ENCODE measurements at regions not wholly inside any gene's neighbourhood (a gene's known extent, or its start where the extent isn't known, plus 50 kb on each side); places are given as distances from the start of the nearest gene placed in this dataset.
"Not testable (repeated sequence)": the region's sequence is repeated elsewhere in the genome, so short reads cannot be mapped to it uniquely, and the experiment has no call there.

DNA sequence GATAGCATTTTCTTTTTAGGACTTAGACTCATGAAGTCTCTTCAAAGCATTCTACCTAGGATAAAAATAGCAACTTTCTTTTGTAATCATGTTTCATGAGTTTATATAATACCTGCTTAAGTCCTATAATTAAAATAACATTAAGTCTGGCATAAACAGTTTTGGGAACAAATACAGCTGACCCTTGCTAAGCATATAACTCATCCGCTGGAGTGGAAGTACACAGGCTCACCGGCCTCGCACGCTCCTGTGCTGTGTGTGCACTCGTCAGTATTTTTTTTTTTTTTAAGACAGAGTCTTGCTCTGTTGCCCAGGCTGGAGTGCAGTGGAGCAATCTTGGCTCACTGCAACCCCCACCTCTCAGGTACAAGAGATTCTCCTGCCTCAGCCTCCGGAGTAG lies 221.8 kb downstream of the ADAMTS15 start:
- peaks cover 30% of the 10 kb centered on the region for H3K4me1 ChIP-seq (ENCODE audit: control insufficient read depth, insufficient read depth, low read length)
- H3K9ac ChIP-seq (ENCODE audit: low read depth, low read length): no peak overlapping the region
- H3K27me3 ChIP-seq (ENCODE audit: control insufficient read depth, insufficient read depth, low read length): no peaks in the 10 kb centered on the region
- no peak overlapping the region for H3K4me2 ChIP-seq (ENCODE audit: low read length)
- H3K9me3 ChIP-seq (replicated peaks; ENCODE audit: low read length): no peaks in the 10 kb centered on the region
- no peaks in the 10 kb centered on the region for H3K36me3 ChIP-seq (ENCODE audit: insufficient read depth, low read length)
- no peak overlapping the region for H3K4me3 ChIP-seq (ENCODE audit: low read length)

DNA sequence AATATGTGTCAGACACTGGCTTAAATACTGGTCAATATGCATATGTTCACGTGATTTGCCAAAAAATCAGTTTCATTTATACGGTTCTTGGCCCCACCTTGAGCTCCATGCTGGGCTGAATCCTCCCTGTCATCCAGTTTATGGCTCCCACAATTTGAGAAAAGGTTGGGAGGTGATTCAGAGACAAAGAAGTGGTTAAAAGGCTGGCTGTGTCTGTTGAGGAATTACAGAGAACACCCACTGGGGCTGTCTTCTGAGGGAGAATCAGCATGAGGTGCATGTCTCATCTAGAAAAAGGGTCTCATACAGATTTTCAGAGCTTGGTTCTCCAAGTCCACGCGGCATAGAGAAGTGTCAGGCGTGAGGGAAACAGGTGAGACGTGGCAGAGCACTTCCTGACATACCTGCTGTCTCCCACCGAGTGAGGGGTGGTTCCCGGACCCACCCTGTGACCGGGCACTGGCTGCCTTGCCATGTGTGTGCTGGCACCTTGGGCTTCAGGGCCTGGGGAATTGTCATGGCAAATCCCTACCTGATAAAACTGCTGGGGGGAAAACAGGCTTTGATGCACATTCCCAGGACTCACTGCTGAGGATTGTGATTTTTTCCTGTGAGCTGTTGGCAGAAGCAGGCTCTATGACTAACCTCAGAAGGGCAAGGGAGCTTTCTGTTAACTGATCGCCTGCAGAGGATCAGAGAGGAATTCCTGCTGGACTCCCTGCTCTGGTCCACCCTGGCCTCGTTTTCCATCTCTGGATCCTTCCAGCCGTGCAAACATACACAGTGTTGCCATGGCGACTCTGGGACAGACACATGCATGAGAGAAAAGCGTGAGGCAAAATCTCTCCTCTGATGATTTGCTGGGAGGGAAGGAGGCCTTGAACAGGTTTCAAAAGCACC lies 223.6 kb downstream of the ADAMTS15 start:
- Histone ChIP-seq H3K9ac (ENCODE audit: low read depth, low read length) (peak overlapping the region; percentile 56), H3K4me2 (ENCODE audit: low read length) (no peak overlapping the region), H3K27me3 (ENCODE audit: control insufficient read depth, insufficient read depth, low read length) (no peaks in the 10 kb centered on the region), H3K9me3 (replicated peaks; ENCODE audit: low read length) (no peaks in the 10 kb centered on the region), H3K36me3 (ENCODE audit: insufficient read depth, low read length) (no peaks in the 10 kb centered on the region), H3K4me1 (ENCODE audit: control insufficient read depth, insufficient read depth, low read length) (peaks cover 40% of the 10 kb centered on the region), H3K4me3 (ENCODE audit: low read length) (no peak overlapping the region)

DNA sequence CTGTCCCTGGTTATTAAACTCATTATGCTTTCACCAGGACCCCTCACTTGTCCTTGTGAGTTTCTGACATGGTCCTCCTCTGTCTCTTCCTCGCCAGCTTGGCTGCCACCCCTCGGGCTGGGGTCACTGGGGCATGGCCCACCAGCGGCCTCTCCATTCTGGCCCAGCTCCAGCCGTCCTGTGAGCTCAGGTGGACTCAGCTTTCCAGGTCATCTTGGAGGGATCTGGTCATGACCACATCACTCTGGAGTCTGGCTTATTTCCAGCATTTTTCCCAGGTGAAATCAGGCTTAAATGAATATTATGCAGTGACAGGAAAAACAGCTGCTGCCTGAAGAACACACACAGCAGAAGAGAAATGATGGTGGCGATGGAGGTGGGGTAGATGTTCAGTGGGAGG lies 224.5 kb downstream of the ADAMTS15 start:
- Histone ChIP-seq H3K27me3 (ENCODE audit: control insufficient read depth, insufficient read depth, low read length) (no peaks in the 10 kb centered on the region), H3K9ac (ENCODE audit: low read depth, low read length) (no peak overlapping the region), H3K4me1 (ENCODE audit: control insufficient read depth, insufficient read depth, low read length) (peaks cover 48% of the 10 kb centered on the region), H3K9me3 (replicated peaks; ENCODE audit: low read length) (no peaks in the 10 kb centered on the region), H3K4me3 (ENCODE audit: low read length) (no peak overlapping the region), H3K36me3 (ENCODE audit: insufficient read depth, low read length) (no peaks in the 10 kb centered on the region), H3K4me2 (ENCODE audit: low read length) (no peak overlapping the region)

GRCh38 chr11:130673698-130674097 lies 225.3 kb downstream of the ADAMTS15 start:
- H3K4me1 ChIP-seq (ENCODE audit: control insufficient read depth, insufficient read depth, low read length): peaks cover 51% of the 10 kb centered on the region
- H3K9me3 ChIP-seq (replicated peaks; ENCODE audit: low read length): peaks cover 2% of the 10 kb centered on the region
- H3K4me3 ChIP-seq (ENCODE audit: low read length): no peak overlapping the region
- H3K9ac ChIP-seq (ENCODE audit: low read depth, low read length): no peak overlapping the region
- no peaks in the 10 kb centered on the region for H3K27me3 ChIP-seq (ENCODE audit: control insufficient read depth, insufficient read depth, low read length)
- H3K4me2 ChIP-seq (ENCODE audit: low read length): no peak overlapping the region
- no peaks in the 10 kb centered on the region for H3K36me3 ChIP-seq (ENCODE audit: insufficient read depth, low read length)

DNA sequence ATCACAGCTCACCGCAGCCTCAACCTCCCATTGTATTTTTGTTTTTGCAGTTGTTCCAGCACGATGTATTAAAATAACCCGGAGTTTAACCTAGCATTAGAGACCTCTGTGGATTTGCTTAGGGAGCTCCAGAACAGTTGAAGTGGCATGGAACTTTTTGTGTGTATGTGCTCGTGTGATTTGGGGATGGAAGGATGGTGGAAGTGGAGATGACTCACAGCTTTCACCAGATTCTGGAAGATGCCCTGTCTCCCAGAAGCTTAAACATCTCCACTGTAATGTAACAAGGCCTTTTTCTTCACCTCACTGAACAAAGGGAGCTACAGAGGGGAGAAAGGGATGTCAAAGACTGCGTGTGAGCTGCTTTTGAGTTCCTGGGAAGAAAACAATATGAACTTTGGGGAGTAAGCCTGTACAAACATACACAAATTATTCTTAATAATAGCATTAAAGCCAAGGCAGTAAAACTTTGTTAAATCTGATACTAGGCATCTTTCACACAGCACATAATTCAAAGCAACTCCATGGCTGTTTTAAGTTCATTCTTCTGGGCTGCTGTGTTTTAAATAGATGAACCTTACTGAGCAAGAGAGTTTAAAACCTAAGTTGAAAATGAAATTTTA lies 226.4 kb downstream of the ADAMTS15 start:
- no peaks in the 10 kb centered on the region for H3K27me3 ChIP-seq (ENCODE audit: control insufficient read depth, insufficient read depth, low read length)
- H3K9ac ChIP-seq (ENCODE audit: low read depth, low read length): peak overlapping the region; percentile 74
- H3K4me2 ChIP-seq (ENCODE audit: low read length): peak overlapping the region; percentile 66
- H3K36me3 ChIP-seq (ENCODE audit: insufficient read depth, low read length): no peaks in the 10 kb centered on the region
- H3K4me1 ChIP-seq (ENCODE audit: control insufficient read depth, insufficient read depth, low read length): peaks cover 51% of the 10 kb centered on the region
- peaks cover 12% of the 10 kb centered on the region for H3K9me3 ChIP-seq (replicated peaks; ENCODE audit: low read length)
- H3K4me3 ChIP-seq (ENCODE audit: low read length): no peak overlapping the region

- Histone ChIP-seq H3K9ac (ENCODE audit: low read depth, low read length) (peak overlapping the region; percentile 74), H3K4me3 (ENCODE audit: low read length) (peak overlapping the region; percentile 10), H3K36me3 (ENCODE audit: insufficient read depth, low read length) (no peaks in the 10 kb centered on the region), H3K9me3 (replicated peaks; ENCODE audit: low read length) (peaks cover 12% of the 10 kb centered on the region), H3K4me2 (ENCODE audit: low read length) (peak overlapping the region; percentile 66), H3K4me1 (ENCODE audit: control insufficient read depth, insufficient read depth, low read length) (peaks cover 51% of the 10 kb centered on the region), H3K27me3 (ENCODE audit: control insufficient read depth, insufficient read depth, low read length) (no peaks in the 10 kb centered on the region)
These were observed 227.0 kb downstream of the ADAMTS15 start for GRCh38 chr11:130675371-130675821.

DNA sequence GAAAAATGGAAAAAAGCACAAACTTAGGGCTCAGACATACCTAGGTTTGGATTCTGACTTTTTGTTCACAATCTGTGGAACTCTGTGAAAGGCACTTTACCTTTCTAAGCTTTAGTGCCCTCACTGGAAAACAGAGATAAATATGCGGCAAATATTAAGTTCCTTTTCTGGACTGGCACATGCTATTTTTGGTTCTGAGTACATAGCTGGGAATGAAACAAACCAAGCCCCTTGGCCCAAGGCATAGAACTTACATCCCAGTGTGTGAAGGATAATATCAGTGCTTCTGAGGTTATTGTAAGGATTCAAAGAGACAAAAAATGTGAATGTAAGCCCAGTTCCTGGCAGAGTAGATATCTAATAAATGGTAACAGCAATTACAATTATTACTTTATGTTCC lies 227.5 kb downstream of the ADAMTS15 start:
- Histone ChIP-seq H3K4me1 (ENCODE audit: control insufficient read depth, insufficient read depth, low read length) (peaks cover 51% of the 10 kb centered on the region), H3K9ac (ENCODE audit: low read depth, low read length) (peak overlapping the region; percentile 74), H3K4me2 (ENCODE audit: low read length) (peak overlapping the region; percentile 66), H3K36me3 (ENCODE audit: insufficient read depth, low read length) (no peaks in the 10 kb centered on the region), H3K27me3 (ENCODE audit: control insufficient read depth, insufficient read depth, low read length) (no peaks in the 10 kb centered on the region), H3K4me3 (ENCODE audit: low read length) (peak overlapping the region; percentile 12), H3K9me3 (replicated peaks; ENCODE audit: low read length) (peaks cover 12% of the 10 kb centered on the region)

DNA sequence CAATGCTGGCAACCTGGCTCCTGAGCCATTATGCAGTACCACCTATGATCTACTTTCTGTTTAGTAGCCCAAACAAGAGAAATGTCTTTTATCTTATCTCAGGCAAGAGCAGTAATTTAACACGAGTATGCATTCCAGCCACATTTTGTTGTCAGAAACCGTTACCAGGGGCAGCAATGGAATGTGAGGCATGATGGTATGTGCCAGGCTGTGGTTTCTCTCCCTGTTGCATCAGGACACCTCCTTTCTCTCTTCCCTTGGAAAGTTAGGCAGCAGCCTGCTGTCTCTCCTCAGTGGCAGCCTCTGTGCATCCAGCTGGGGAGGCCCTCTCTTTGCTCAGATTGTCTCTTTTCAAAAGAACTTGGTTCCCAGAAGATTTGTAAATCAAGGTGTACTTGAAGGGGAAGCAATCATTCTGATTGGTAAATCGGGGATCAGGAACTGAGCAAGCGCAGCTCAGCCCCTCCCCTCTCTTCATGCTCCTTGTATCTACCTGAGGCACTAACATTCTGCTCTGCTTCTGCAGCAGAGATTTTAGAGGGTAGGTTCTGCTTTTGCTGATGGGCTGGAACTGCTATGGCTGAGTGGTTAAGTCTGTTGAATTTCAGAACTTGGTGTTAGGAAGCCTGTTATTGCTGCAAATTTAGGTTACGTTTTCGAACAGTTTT lies 229.2 kb downstream of the ADAMTS15 start:
- peaks cover 43% of the 10 kb centered on the region for H3K4me1 ChIP-seq (ENCODE audit: control insufficient read depth, insufficient read depth, low read length)
- peak overlapping the region; percentile 43 for H3K4me3 ChIP-seq (ENCODE audit: low read length)
- peak overlapping the region; percentile 74 for H3K9ac ChIP-seq (ENCODE audit: low read depth, low read length)
- H3K4me2 ChIP-seq (ENCODE audit: low read length): peak overlapping the region; percentile 63
- H3K27me3 ChIP-seq (ENCODE audit: control insufficient read depth, insufficient read depth, low read length): no peaks in the 10 kb centered on the region
- H3K36me3 ChIP-seq (ENCODE audit: insufficient read depth, low read length): no peaks in the 10 kb centered on the region
- peaks cover 12% of the 10 kb centered on the region for H3K9me3 ChIP-seq (replicated peaks; ENCODE audit: low read length)

DNA sequence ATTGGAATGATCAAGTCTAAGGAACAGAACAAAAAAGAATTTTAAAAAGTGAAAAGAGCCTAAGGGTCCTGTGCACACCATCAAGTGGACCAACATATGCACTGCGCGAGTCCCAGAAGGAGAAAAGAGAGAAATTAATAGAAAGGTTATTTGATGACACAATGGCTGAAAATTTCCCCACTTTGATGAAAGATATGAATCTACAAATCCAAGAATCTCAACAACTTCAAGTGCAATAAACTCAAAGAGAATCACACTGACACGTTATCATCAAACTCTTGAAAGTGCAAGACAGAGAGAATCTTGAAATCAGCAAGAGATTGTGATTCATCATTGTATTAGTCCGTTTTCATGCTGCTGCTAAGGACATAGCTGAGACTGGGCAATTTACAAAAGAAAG lies 230.8 kb downstream of the ADAMTS15 start:
- H3K36me3 ChIP-seq (ENCODE audit: insufficient read depth, low read length): no peaks in the 10 kb centered on the region
- H3K9ac ChIP-seq (ENCODE audit: low read depth, low read length): no peak overlapping the region
- H3K4me3 ChIP-seq (ENCODE audit: low read length): no peak overlapping the region
- peaks cover 40% of the 10 kb centered on the region for H3K4me1 ChIP-seq (ENCODE audit: control insufficient read depth, insufficient read depth, low read length)
- no peaks in the 10 kb centered on the region for H3K27me3 ChIP-seq (ENCODE audit: control insufficient read depth, insufficient read depth, low read length)
- H3K9me3 ChIP-seq (replicated peaks; ENCODE audit: low read length): peaks cover 12% of the 10 kb centered on the region
- H3K4me2 ChIP-seq (ENCODE audit: low read length): no peak overlapping the region

- peaks cover 12% of the 10 kb centered on the region for H3K9me3 ChIP-seq (replicated peaks; ENCODE audit: low read length)
These were observed 233.8 kb downstream of the SNX19 start for GRCh38 chr11:130682471-130682870.

GRCh38 chr11:130689222-130689908 lies 226.9 kb downstream of the SNX19 start:
- Histone ChIP-seq H3K36me3 (ENCODE audit: insufficient read depth, low read length) (no peaks in the 10 kb centered on the region), H3K4me3 (ENCODE audit: low read length) (no peak overlapping the region), H3K27me3 (ENCODE audit: control insufficient read depth, insufficient read depth, low read length) (peaks cover 10% of the 10 kb centered on the region), H3K9ac (ENCODE audit: low read depth, low read length) (no peak overlapping the region), H3K4me1 (ENCODE audit: control insufficient read depth, insufficient read depth, low read length) (peaks cover 9% of the 10 kb centered on the region), H3K4me2 (ENCODE audit: low read length) (no peak overlapping the region), H3K9me3 (replicated peaks; ENCODE audit: low read length) (no peaks in the 10 kb centered on the region)

More at GRCh38 chr11:130682471-130682870, 233.8 kb downstream of the SNX19 start:
- not testable (repeated sequence) for H3K27me3 ChIP-seq (ENCODE audit: control insufficient read depth, insufficient read depth, low read length); H3K9ac ChIP-seq (ENCODE audit: low read depth, low read length); H3K4me3 ChIP-seq (ENCODE audit: low read length); H3K36me3 ChIP-seq (ENCODE audit: insufficient read depth, low read length); H3K4me2 ChIP-seq (ENCODE audit: low read length); H3K4me1 ChIP-seq (ENCODE audit: control insufficient read depth, insufficient read depth, low read length)

Data from skeletal muscle satellite cell (primary cell).